NCI-H2029 (cell line): ENCODE measurements at regions not wholly inside any gene's neighbourhood (a gene's known extent, or its start where the extent isn't known, plus 50 kb on each side); places are given as distances from the start of the nearest gene placed in this dataset.
"Not testable (repeated sequence)": the region's sequence is repeated elsewhere in the genome, so short reads cannot be mapped to it uniquely, and the experiment has no call there.

Experiments
- DNase-seq: peaks from one replicate; lab custom pipeline; 2025; lab: John Stamatoyannopoulos, UW

GRCh38 chrX:39475372-39475771, 622.4 kb downstream of the BCOR start:
- no peak for DNase-seq

GRCh38 chrX:39476604-39477021, 621.1 kb downstream of the BCOR start:
- no peak for DNase-seq

GRCh38 chrX:39477031-39477761, 620.6 kb downstream of the BCOR start:
- no peak for DNase-seq

- DNase-seq: peak; percentile 43
These were observed 620.0 kb downstream of the BCOR start for GRCh38 chrX:39477762-39478120.

GRCh38 chrX:39479856-39480255, 617.9 kb downstream of the BCOR start:
- DNase-seq: no peak

GRCh38 chrX:39480963-39481362, 616.8 kb downstream of the BCOR start:
- no peak for DNase-seq

GRCh38 chrX:39481621-39482020, 616.1 kb downstream of the BCOR start:
- DNase-seq: no peak

GRCh38 chrX:39484159-39485068, 613.3 kb downstream of the BCOR start:
- DNase-seq: no peak

GRCh38 chrX:39487166-39487968, 610.4 kb downstream of the BCOR start:
- no peak for DNase-seq

GRCh38 chrX:39487969-39488330, 609.8 kb downstream of the BCOR start:
- no peak for DNase-seq

- no peak for DNase-seq
These were observed 606.0 kb downstream of the BCOR start for GRCh38 chrX:39491548-39492297.

- no peak for DNase-seq
These were observed 605.1 kb downstream of the BCOR start for GRCh38 chrX:39492497-39493162.

- DNase-seq: no peak
These were observed 604.6 kb downstream of the BCOR start for GRCh38 chrX:39493168-39493567.

GRCh38 chrX:39497117-39497516, 600.6 kb downstream of the BCOR start:
- not testable (repeated sequence) for DNase-seq

GRCh38 chrX:39497702-39498265, 600.0 kb downstream of the BCOR start:
- peak; percentile 10 for DNase-seq

GRCh38 chrX:39499996-39500395, 597.8 kb downstream of the BCOR start:
- DNase-seq: no peak

- DNase-seq: no peak
These were observed 595.9 kb downstream of the BCOR start for GRCh38 chrX:39501822-39502221.

GRCh38 chrX:39502486-39502885, 595.3 kb downstream of the BCOR start:
- no peak for DNase-seq

GRCh38 chrX:39504227-39504626, 593.5 kb downstream of the BCOR start:
- no peak for DNase-seq

- DNase-seq: no peak
These were observed 592.9 kb downstream of the BCOR start for GRCh38 chrX:39504850-39505259.

- DNase-seq: no peak
These were observed 591.6 kb downstream of the BCOR start for GRCh38 chrX:39506131-39506530.
